AML-193 (cell line): ENCODE measurements at regions not wholly inside any gene's neighbourhood (a gene's known extent, or its start where the extent isn't known, plus 50 kb on each side); places are given as distances from the start of the nearest gene placed in this dataset.
"Not testable (repeated sequence)": the region's sequence is repeated elsewhere in the genome, so short reads cannot be mapped to it uniquely, and the experiment has no call there.

ENCODE experiments used
- DNase-seq, 2 experiments: peaks; one replicate each; lab custom pipeline; 2025; lab: John Stamatoyannopoulos, UW

- DNase-seq, result no peak
These were observed 88.3 kb upstream of the PTHLH start for GRCh38 chr12:28060871-28061270.

GRCh38 chr12:28063355-28063880 lies 90.9 kb upstream of the PTHLH start:
- no peak for DNase-seq

- no peak for DNase-seq
These were observed 92.8 kb upstream of the PTHLH start for GRCh38 chr12:28065374-28065773.

GRCh38 chr12:28065889-28066630 lies 93.5 kb upstream of the PTHLH start:
- no peak for DNase-seq

- no peak for DNase-seq
These were observed 94.3 kb upstream of the PTHLH start for GRCh38 chr12:28066879-28067278.

GRCh38 chr12:28068467-28068866 lies 95.9 kb upstream of the PTHLH start:
- DNase-seq, result no peak

GRCh38 chr12:28079539-28079938 lies 107.0 kb upstream of the PTHLH start:
- DNase-seq, result no peak

- DNase-seq, result no peak
These were observed 108.2 kb upstream of the CCDC91 start for GRCh38 chr12:28082096-28082495.

GRCh38 chr12:28083840-28084678 lies 106.2 kb upstream of the CCDC91 start:
- no peak for DNase-seq

GRCh38 chr12:28086521-28087155 lies 103.6 kb upstream of the CCDC91 start:
- no peak for DNase-seq

GRCh38 chr12:28088566-28089272 lies 101.5 kb upstream of the CCDC91 start:
- DNase-seq, result no peak

- DNase-seq, result peak in 1 of 2 experiments; percentile 6
These were observed 100.9 kb upstream of the CCDC91 start for GRCh38 chr12:28089338-28089737.

- DNase-seq, result no peak
These were observed 99.4 kb upstream of the CCDC91 start for GRCh38 chr12:28090835-28091234.

GRCh38 chr12:28092396-28092795 lies 97.9 kb upstream of the CCDC91 start:
- DNase-seq, result no peak

- no peak for DNase-seq
These were observed 93.6 kb upstream of the CCDC91 start for GRCh38 chr12:28096649-28097048.

GRCh38 chr12:28097221-28097620 lies 93.0 kb upstream of the CCDC91 start:
- no peak for DNase-seq

- not testable (repeated sequence) for DNase-seq
These were observed 91.0 kb upstream of the CCDC91 start for GRCh38 chr12:28099245-28099644.

GRCh38 chr12:28099871-28100270 lies 90.4 kb upstream of the CCDC91 start:
- no peak for DNase-seq

GRCh38 chr12:28100717-28101116 lies 89.5 kb upstream of the CCDC91 start:
- no peak for DNase-seq

GRCh38 chr12:28104316-28104715 lies 85.9 kb upstream of the CCDC91 start:
- no peak for DNase-seq

GRCh38 chr12:28104903-28105864 lies 85.1 kb upstream of the CCDC91 start:
- DNase-seq, result no peak
